Effector memory CD8-positive, alpha-beta T cell (primary cell): ENCODE measurements at regions not wholly inside any gene's neighbourhood (a gene's known extent, or its start where the extent isn't known, plus 50 kb on each side); places are given as distances from the start of the nearest gene placed in this dataset.
"Not testable (repeated sequence)": the region's sequence is repeated elsewhere in the genome, so short reads cannot be mapped to it uniquely, and the experiment has no call there.

Source experiments
- ATAC-seq: fragments of 150-1000 bp; cut with Tn5 transposase; replicated peaks from 2 replicates; pipeline ENCODE4 v1.10.0; 2021; ENCODE audit warnings: mild to moderate bottlenecking, moderate library complexity
- DNase-seq, 3 experiments: peaks; one replicate each; pipeline ENCODE4 v3.0.0; 2021
- H3K27ac Mint-ChIP-seq, 2 donors: one replicate each; pipeline ENCODE4 v1.8.0; 2022; ENCODE audit warnings: mild to moderate bottlenecking in 2 of 2, mixed read lengths in 2 of 2, moderate library complexity in 2 of 2
- H3K27me3 Mint-ChIP-seq, 2 donors: one replicate each; pipeline ENCODE4 v1.8.0; 2022; ENCODE audit warnings: mixed read lengths in 2 of 2
- H3K36me3 Mint-ChIP-seq: one replicate; pipeline ENCODE4 v1.8.0; 2022; ENCODE audit warnings: mild to moderate bottlenecking, moderate library complexity, mixed read lengths; ENCODE audit not compliant: insufficient read depth
- H3K4me1 Mint-ChIP-seq, 2 donors: one replicate each; pipeline ENCODE4 v1.8.0; 2022; ENCODE audit warnings: low read depth in 2 of 2, mixed read lengths in 2 of 2
- H3K4me3 Mint-ChIP-seq, 2 donors: one replicate each; pipeline ENCODE4 v1.8.0; 2022; ENCODE audit warnings: mild to moderate bottlenecking in 2 of 2, mixed read lengths in 2 of 2, moderate library complexity in 2 of 2
- H3K9me3 Mint-ChIP-seq, 2 donors: one replicate each; pipeline ENCODE4 v1.8.0; 2022; ENCODE audit warnings: mixed read lengths in 2 of 2

GRCh38 chr2:235220331-235220730 is 268.5 kb downstream of the SH3BP4 start:
- H3K27ac Mint-ChIP-seq = no peak overlapping the region
- ATAC-seq = no peak
- no peak for DNase-seq
- no peaks in the 10 kb centered on the region for H3K4me1 Mint-ChIP-seq
- no peaks in the 10 kb centered on the region for H3K9me3 Mint-ChIP-seq
- peaks cover 46 to 57% of the 10 kb centered on the region in 2 donors for H3K27me3 Mint-ChIP-seq
- no peaks in the 10 kb centered on the region for H3K36me3 Mint-ChIP-seq
- H3K4me3 Mint-ChIP-seq = no peak overlapping the region

DNA sequence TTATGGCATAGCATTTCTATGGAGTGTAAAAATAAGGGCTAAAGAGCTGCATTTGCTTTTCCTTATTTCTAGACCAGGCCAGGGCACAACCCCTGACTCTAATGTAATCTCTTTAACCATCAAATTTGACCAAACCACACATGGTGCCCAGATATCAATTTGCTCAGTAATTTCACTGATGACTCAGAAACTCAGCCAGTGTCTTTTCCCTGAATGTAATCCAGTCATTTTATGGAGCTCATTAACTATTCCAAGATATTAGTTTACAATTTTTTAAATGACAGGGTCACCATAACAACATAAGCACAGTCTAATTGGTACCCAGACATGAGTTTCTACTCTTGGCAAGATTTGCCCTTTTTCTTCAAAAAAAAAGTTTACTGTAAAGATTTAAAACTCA is 270.8 kb upstream of the AGAP1 start:
- Mint-ChIP-seq H3K4me3 (no peak overlapping the region), H3K27ac (no peak overlapping the region), H3K27me3 (peaks cover 42 to 60% of the 10 kb centered on the region in 2 donors), H3K9me3 (no peaks in the 10 kb centered on the region), H3K4me1 (no peaks in the 10 kb centered on the region), H3K36me3 (no peaks in the 10 kb centered on the region)
- DNase-seq (no peak), ATAC-seq (no peak)

GRCh38 chr2:235224410-235224809 is 269.4 kb upstream of the AGAP1 start:
- H3K4me3 Mint-ChIP-seq = no peak overlapping the region
- H3K27ac Mint-ChIP-seq = no peak overlapping the region
- peaks cover 41 to 56% of the 10 kb centered on the region in 2 donors for H3K27me3 Mint-ChIP-seq
- H3K4me1 Mint-ChIP-seq = no peaks in the 10 kb centered on the region
- no peaks in the 10 kb centered on the region for H3K36me3 Mint-ChIP-seq
- no peaks in the 10 kb centered on the region for H3K9me3 Mint-ChIP-seq
- no peak for DNase-seq
- ATAC-seq = no peak

DNA sequence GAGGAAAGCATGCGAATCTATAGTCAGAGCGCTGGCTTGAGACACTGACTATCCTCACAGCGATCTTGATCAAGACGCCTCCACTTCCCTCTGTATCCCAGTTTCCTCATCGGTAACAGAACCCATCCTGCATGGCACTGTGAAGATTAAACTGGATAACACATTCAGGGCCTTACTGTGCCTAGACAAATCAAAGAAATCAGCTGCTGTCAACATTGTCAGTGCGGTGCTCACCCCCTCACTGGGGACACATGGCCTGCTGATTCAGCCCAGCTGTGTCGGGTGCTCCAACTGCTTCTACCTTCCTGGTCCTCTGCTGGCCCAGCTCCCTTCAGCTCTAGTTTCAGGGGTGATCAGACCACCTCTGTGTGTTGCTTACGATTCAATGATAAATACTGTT is 268.6 kb upstream of the AGAP1 start:
- Mint-ChIP-seq H3K9me3 (no peaks in the 10 kb centered on the region), H3K4me3 (no peak overlapping the region), H3K27me3 (peaks cover 41 to 56% of the 10 kb centered on the region in 2 donors), H3K27ac (no peak overlapping the region), H3K36me3 (no peaks in the 10 kb centered on the region), H3K4me1 (no peaks in the 10 kb centered on the region)
- DNase-seq (no peak), ATAC-seq (no peak)

DNA sequence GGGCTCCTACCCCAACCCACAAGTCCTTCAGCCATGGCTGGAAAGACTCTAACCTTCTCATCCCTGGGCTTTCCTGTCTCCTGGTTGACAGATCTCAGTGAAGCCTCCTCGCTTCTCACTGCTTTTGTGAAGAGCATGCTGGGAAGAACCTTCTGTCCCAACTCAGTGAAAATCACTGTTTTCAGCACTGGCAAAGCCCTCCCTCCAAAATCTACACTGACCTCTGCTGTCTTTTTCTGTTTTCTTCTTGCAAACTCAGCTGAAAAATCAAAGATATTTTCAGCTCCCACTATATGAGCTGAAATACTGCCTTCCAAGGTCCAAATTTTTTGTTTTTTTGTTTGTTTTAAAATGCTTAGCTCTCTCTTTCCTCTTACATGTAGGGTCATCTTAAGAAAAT is 266.3 kb upstream of the AGAP1 start:
- no peak for ATAC-seq
- Mint-ChIP-seq H3K27me3 (peaks cover 50 to 62% of the 10 kb centered on the region in 2 donors), H3K9me3 (no peaks in the 10 kb centered on the region), H3K4me3 (no peak overlapping the region), H3K27ac (no peak overlapping the region), H3K4me1 (no peaks in the 10 kb centered on the region), H3K36me3 (no peaks in the 10 kb centered on the region)
- DNase-seq = no peak

DNA sequence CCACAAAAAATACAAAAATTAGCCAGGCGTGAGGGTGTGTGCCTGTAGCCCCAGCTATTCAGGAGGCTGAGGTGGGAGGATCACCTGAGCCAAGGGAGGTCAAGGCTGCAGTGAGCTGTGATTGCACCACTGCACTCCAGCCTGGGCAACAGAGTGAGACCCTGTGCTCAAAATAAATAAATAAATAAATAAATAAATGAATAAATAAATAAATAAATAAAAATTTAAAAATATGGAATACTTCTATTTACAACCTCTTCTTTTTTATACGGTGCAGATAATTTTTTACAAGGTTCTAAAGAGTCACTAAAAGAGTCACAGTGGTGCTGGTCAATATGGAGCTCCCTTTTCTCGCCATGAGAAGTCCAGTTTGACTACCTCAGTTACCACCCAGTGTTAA is 265.4 kb upstream of the AGAP1 start:
- peaks cover 50 to 64% of the 10 kb centered on the region in 2 donors for H3K27me3 Mint-ChIP-seq
- not testable (repeated sequence) for ATAC-seq, DNase-seq, H3K9me3 Mint-ChIP-seq, H3K4me3 Mint-ChIP-seq, H3K36me3 Mint-ChIP-seq, H3K27ac Mint-ChIP-seq, H3K4me1 Mint-ChIP-seq

- Mint-ChIP-seq H3K27me3 (peaks cover 42 to 64% of the 10 kb centered on the region in 2 donors), H3K9me3 (no peaks in the 10 kb centered on the region), H3K4me1 (no peaks in the 10 kb centered on the region), H3K36me3 (no peaks in the 10 kb centered on the region), H3K27ac (no peak overlapping the region), H3K4me3 (no peak overlapping the region)
- DNase-seq (no peak), ATAC-seq (no peak)
Measured at GRCh38 chr2:235229236-235229635, 264.6 kb upstream of the AGAP1 start.

GRCh38 chr2:235230821-235231601 is 262.8 kb upstream of the AGAP1 start:
- Mint-ChIP-seq H3K27me3 (peaks cover 44 to 51% of the 10 kb centered on the region in 2 donors), H3K9me3 (no peaks in the 10 kb centered on the region), H3K36me3 (no peaks in the 10 kb centered on the region), H3K27ac (no peak overlapping the region), H3K4me1 (no peaks in the 10 kb centered on the region), H3K4me3 (no peak overlapping the region)
- DNase-seq (no peak), ATAC-seq (no peak)

GRCh38 chr2:235232449-235233433 is 261.1 kb upstream of the AGAP1 start:
- H3K36me3 Mint-ChIP-seq = no peaks in the 10 kb centered on the region
- ATAC-seq = no peak
- no peak for DNase-seq
- H3K27ac Mint-ChIP-seq = no peak overlapping the region
- H3K27me3 Mint-ChIP-seq = peaks cover 53 to 54% of the 10 kb centered on the region in 2 donors
- H3K9me3 Mint-ChIP-seq = no peaks in the 10 kb centered on the region
- no peaks in the 10 kb centered on the region for H3K4me1 Mint-ChIP-seq
- no peak overlapping the region for H3K4me3 Mint-ChIP-seq

- H3K9me3 Mint-ChIP-seq = no peaks in the 10 kb centered on the region
- no peak overlapping the region for H3K4me3 Mint-ChIP-seq
- DNase-seq (no peak), ATAC-seq (no peak)
- H3K4me1 Mint-ChIP-seq = no peaks in the 10 kb centered on the region
- no peaks in the 10 kb centered on the region for H3K36me3 Mint-ChIP-seq
- no peak overlapping the region for H3K27ac Mint-ChIP-seq
- H3K27me3 Mint-ChIP-seq = peaks cover 52 to 55% of the 10 kb centered on the region in 2 donors
Measured at GRCh38 chr2:235234736-235235135, 259.1 kb upstream of the AGAP1 start.

DNA sequence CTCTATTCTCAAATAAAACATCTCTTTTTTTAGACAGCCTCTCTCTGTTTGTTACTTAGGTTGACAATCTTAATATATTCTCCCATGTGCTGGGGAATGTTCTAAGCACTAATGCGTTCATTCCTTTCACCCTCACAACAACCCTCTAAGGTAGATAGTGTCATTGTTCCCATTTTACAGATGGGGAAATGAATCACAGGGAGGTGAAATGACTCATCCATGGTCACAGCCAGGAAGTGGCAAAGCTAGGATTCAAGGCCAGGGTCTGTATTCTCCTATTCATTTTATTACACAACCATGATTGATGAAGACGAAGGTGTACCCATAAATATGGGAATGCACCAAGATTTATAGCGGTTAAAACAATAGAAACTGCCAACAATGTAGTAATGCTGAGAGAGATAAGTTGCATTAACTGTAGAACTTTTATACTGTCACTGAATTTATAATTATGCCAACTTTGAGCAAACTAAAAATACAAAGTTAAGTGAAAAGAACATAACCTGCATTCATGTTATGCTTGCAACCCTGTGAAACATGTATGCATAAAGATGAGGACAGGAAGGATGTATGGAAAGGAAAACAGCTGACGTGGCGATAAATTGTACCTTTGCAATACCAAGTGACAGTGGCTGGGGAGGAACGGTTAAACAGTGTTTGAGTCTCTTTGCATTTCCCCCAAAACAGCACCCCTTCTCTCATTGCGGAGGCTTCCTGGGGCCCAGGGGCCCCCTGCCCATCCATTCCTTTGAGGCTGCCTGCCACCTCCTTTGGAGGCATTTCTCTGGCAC is 257.7 kb upstream of the AGAP1 start:
- Mint-ChIP-seq H3K4me1 (no peaks in the 10 kb centered on the region), H3K9me3 (no peaks in the 10 kb centered on the region), H3K27me3 (peaks cover 48 to 62% of the 10 kb centered on the region in 2 donors), H3K4me3 (no peak overlapping the region), H3K27ac (no peak overlapping the region), H3K36me3 (no peaks in the 10 kb centered on the region)
- DNase-seq (no peak), ATAC-seq (no peak)

DNA sequence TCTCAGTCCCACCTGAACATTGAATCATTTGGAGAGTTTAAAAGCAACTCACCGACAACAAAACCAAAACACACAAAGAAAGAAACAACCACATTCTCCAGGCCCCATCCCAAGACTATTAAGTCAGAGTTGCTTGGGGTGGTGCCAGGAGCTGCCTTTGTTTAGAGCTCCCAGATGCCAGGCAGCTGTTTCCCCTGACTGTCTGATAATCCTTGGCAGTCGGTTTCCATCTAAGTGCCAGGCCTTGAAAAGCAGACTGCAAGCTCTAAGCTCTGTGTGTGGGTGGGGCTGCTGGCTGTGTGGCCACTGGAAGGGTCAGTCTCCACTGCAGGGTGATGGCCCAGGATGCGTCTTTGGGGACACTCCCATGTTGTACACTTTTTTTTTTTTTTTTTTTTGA is 255.3 kb upstream of the AGAP1 start:
- H3K27ac Mint-ChIP-seq = no peak overlapping the region
- H3K4me1 Mint-ChIP-seq = no peaks in the 10 kb centered on the region
- ATAC-seq = no peak
- DNase-seq = no peak
- H3K36me3 Mint-ChIP-seq = no peaks in the 10 kb centered on the region
- H3K27me3 Mint-ChIP-seq = peaks cover 54 to 70% of the 10 kb centered on the region in 2 donors
- no peaks in the 10 kb centered on the region for H3K9me3 Mint-ChIP-seq
- no peak overlapping the region for H3K4me3 Mint-ChIP-seq

DNA sequence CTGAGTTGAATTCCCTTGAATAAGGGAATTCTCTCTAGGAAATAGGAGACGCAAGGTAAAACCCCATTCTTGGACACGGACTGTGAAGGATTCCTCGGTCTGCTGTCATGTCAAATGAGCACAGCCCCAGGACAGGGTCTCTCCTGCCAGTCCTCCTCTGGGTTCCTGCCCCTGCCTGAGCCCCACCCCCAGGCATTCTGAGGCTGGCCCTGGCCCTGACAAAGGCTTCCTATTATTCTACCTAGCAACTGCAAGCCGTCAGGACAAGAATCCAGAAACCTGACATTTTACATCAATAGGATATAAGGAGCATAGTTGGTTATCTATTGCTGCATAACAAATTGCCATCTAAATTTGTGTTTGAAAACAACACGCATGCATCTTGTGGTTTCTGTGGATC is 253.3 kb upstream of the AGAP1 start:
- H3K4me3 Mint-ChIP-seq = no peak overlapping the region
- H3K36me3 Mint-ChIP-seq = no peaks in the 10 kb centered on the region
- ATAC-seq = no peak
- DNase-seq = no peak
- peaks cover 59 to 84% of the 10 kb centered on the region in 2 donors for H3K27me3 Mint-ChIP-seq
- H3K27ac Mint-ChIP-seq = no peak overlapping the region
- H3K4me1 Mint-ChIP-seq = peaks cover 0 to 1% of the 10 kb centered on the region in 2 donors
- H3K9me3 Mint-ChIP-seq = no peaks in the 10 kb centered on the region
